ENCODE measurements at regions not wholly inside any gene's neighbourhood (a gene's known extent, or its start where the extent isn't known, plus 50 kb on each side); places are given as distances from the start of the nearest gene placed in this dataset.

GRCh38 chr2:40652155-40652554 lies 200.3 kb upstream of the SLC8A1 start:
- TF ChIP-seq CTCF (conservative IDR thresholded peaks at IDR 0.05; ENCODE audit: low read depth, low read length), result no peak
- TF ChIP-seq EZH2 (IDR thresholded peaks at IDR 0.05; ENCODE audit: borderline replicate concordance, low read depth, low read length, poor library complexity, severe bottlenecking), result no peak

Measured in A673 (cell line).